ENCODE measurements at regions not wholly inside any gene's neighbourhood (a gene's known extent, or its start where the extent isn't known, plus 50 kb on each side); places are given as distances from the start of the nearest gene placed in this dataset.

DNA sequence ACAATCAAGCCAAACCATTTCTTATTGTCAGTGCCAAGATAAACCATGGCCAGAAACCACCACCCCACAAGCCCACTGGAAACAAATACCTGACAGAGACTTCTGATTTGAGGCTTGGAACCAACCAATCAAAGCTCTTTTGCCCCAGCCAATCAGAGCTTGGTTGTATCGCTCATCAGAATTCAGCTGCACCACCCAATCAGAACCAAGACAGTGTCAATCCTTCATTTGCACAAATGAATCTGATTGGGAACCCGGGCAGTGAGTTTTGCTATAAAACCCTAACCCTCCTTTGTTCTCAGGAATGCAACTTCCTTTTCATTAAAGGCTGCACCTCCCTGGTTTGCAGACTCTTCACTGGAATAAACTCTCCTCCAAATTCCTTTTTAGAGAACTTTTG, 87.4 kb downstream of the ELAPOR2 start:
- TF ChIP-seq POLR2AphosphoS5 (IDR thresholded peaks at IDR 0.05; ENCODE audit: low read depth, low read length) (no peak), SIN3A (IDR thresholded peaks at IDR 0.05; ENCODE audit: borderline replicate concordance, insufficient read depth, low read depth, low read length) (no peak), TCF7L2 (IDR thresholded peaks at IDR 0.05; ENCODE audit: low read depth, low read length) (no peak)
- TF ChIP-seq, protein P1, sequence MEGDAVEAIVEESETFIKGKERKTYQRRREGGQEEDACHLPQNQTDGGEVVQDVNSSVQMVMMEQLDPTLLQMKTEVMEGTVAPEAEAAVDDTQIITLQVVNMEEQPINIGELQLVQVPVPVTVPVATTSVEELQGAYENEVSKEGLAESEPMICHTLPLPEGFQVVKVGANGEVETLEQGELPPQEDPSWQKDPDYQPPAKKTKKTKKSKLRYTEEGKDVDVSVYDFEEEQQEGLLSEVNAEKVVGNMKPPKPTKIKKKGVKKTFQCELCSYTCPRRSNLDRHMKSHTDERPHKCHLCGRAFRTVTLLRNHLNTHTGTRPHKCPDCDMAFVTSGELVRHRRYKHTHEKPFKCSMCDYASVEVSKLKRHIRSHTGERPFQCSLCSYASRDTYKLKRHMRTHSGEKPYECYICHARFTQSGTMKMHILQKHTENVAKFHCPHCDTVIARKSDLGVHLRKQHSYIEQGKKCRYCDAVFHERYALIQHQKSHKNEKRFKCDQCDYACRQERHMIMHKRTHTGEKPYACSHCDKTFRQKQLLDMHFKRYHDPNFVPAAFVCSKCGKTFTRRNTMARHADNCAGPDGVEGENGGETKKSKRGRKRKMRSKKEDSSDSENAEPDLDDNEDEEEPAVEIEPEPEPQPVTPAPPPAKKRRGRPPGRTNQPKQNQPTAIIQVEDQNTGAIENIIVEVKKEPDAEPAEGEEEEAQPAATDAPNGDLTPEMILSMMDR (IDR thresholded peaks at IDR 0.05): no peak
- TF ChIP-seq, protein P2, sequence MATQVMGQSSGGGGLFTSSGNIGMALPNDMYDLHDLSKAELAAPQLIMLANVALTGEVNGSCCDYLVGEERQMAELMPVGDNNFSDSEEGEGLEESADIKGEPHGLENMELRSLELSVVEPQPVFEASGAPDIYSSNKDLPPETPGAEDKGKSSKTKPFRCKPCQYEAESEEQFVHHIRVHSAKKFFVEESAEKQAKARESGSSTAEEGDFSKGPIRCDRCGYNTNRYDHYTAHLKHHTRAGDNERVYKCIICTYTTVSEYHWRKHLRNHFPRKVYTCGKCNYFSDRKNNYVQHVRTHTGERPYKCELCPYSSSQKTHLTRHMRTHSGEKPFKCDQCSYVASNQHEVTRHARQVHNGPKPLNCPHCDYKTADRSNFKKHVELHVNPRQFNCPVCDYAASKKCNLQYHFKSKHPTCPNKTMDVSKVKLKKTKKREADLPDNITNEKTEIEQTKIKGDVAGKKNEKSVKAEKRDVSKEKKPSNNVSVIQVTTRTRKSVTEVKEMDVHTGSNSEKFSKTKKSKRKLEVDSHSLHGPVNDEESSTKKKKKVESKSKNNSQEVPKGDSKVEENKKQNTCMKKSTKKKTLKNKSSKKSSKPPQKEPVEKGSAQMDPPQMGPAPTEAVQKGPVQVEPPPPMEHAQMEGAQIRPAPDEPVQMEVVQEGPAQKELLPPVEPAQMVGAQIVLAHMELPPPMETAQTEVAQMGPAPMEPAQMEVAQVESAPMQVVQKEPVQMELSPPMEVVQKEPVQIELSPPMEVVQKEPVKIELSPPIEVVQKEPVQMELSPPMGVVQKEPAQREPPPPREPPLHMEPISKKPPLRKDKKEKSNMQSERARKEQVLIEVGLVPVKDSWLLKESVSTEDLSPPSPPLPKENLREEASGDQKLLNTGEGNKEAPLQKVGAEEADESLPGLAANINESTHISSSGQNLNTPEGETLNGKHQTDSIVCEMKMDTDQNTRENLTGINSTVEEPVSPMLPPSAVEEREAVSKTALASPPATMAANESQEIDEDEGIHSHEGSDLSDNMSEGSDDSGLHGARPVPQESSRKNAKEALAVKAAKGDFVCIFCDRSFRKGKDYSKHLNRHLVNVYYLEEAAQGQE (IDR thresholded peaks at IDR 0.05; ENCODE audit: insufficient read depth in 1 of 2, low read depth in 2 of 2, low read length in 1 of 2): no peak

Data from Panc1 (cell line).